22Rv1 (cell line): ENCODE measurements at regions not wholly inside any gene's neighbourhood (a gene's known extent, or its start where the extent isn't known, plus 50 kb on each side); places are given as distances from the start of the nearest gene placed in this dataset.

ENCODE experiments used
- CTCF ChIP-seq: fragments of 450-650 bp; IDR thresholded peaks from 2 replicates; pipeline ENCODE4 v1.5.1; 2017; ENCODE audit warnings: mild to moderate bottlenecking
- ZFX ChIP-seq: fragments of 450-650 bp; IDR thresholded peaks from 2 replicates; pipeline ENCODE4 v1.6.1; 2017; ENCODE audit warnings: antibody characterized with exemption, borderline replicate concordance

DNA sequence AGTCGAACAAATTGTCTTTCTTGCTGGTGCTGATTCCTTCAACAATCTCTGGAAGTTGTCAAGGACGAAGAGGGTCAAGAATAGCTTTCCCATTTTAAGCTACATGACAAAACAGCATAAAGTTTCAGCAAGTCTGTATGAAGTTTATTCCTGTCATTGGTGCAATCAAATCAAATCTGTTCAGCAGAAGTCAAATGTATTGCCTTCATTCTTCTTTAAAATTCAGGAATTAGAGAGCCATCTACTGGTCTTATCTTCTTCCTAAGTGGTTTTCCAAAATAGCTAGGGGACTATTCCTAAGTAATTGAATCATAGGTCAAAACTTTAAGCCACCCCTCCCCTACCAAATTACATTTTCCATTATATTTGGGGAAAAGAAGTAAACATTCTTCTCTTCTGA lies 990.2 kb downstream of the GALC start:
- TF ChIP-seq CTCF (no peak), ZFX (no peak)
